Gastroesophageal sphincter (tissue), 3 donors: ENCODE measurements at regions not wholly inside any gene's neighbourhood (a gene's known extent, or its start where the extent isn't known, plus 50 kb on each side); places are given as distances from the start of the nearest gene placed in this dataset.

Experiments
- EP300 ChIP-seq: sonication (generic); formaldehyde crosslinking; IDR thresholded peaks from one replicate; pipeline ENCODE4 v1.6.1; 2017; ENCODE audit warnings: antibody characterized with exemption, mild to moderate bottlenecking
- POLR2AphosphoS5 ChIP-seq: sonication (generic); formaldehyde crosslinking; IDR thresholded peaks from one replicate; pipeline ENCODE4 v1.6.1; 2017; ENCODE audit warnings: antibody characterized with exemption
- TF ChIP-seq, protein P1 (sequence below), 4 experiments: fragments of 200-600 bp in 2 of 4; fragments of 450-650 bp in 2 of 4; sonication (generic) in 1 of 4; IDR thresholded peaks; one replicate each; pipeline ENCODE4 v1.5.1; 2017 to 2019; ENCODE audit warnings: antibody characterized with exemption in 4 of 4, mild to moderate bottlenecking in 2 of 4, moderate library complexity in 2 of 4

GRCh38 chr12:96112733-96113132 lies 77.3 kb upstream of the LTA4H start:
- TF ChIP-seq POLR2AphosphoS5: no peak
- TF ChIP-seq, protein P1, sequence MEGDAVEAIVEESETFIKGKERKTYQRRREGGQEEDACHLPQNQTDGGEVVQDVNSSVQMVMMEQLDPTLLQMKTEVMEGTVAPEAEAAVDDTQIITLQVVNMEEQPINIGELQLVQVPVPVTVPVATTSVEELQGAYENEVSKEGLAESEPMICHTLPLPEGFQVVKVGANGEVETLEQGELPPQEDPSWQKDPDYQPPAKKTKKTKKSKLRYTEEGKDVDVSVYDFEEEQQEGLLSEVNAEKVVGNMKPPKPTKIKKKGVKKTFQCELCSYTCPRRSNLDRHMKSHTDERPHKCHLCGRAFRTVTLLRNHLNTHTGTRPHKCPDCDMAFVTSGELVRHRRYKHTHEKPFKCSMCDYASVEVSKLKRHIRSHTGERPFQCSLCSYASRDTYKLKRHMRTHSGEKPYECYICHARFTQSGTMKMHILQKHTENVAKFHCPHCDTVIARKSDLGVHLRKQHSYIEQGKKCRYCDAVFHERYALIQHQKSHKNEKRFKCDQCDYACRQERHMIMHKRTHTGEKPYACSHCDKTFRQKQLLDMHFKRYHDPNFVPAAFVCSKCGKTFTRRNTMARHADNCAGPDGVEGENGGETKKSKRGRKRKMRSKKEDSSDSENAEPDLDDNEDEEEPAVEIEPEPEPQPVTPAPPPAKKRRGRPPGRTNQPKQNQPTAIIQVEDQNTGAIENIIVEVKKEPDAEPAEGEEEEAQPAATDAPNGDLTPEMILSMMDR (IDR thresholded peaks at IDR 0.05): no peak
- TF ChIP-seq EP300: no peak
